OCI-LY3 (cell line): ENCODE measurements at regions not wholly inside any gene's neighbourhood (a gene's known extent, or its start where the extent isn't known, plus 50 kb on each side); places are given as distances from the start of the nearest gene placed in this dataset.

Experiments
- EZH2phosphoT487 ChIP-seq: fragments of 200-600 bp; shearing (Covaris generic); IDR thresholded peaks from 2 replicates; pipeline ENCODE4 v1.6.1; 2018; ENCODE audit warnings: antibody characterized with exemption, mixed run types, low read depth
- TF ChIP-seq, protein P1 (sequence below): fragments of 200-600, 300-600 bp; sonication (generic); IDR thresholded peaks from 2 replicates; pipeline ENCODE4 v1.5.1; 2014; ENCODE audit warnings: antibody characterized with exemption, low read length, low read depth

DNA sequence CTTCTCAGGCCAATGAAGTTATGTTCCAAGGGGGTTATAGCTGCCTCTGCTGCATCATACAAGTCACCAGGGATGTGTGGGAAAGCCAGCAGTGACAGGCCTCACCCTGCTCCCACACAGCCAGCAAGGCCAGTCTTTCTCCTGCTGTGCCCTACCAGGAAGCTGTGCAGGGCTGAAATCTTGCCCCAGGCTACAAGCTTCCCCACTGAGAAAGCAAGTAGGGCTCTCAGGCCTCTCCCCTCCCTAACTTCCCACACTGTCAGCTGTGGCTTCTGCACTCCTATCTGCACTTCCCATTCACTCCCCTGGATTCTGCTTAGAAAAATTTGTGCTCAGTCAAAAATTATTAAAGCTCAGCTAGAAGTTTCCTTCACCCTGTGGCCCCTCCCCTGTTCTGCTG, 611.2 kb upstream of the ZNF608 start:
- TF ChIP-seq, protein P1, sequence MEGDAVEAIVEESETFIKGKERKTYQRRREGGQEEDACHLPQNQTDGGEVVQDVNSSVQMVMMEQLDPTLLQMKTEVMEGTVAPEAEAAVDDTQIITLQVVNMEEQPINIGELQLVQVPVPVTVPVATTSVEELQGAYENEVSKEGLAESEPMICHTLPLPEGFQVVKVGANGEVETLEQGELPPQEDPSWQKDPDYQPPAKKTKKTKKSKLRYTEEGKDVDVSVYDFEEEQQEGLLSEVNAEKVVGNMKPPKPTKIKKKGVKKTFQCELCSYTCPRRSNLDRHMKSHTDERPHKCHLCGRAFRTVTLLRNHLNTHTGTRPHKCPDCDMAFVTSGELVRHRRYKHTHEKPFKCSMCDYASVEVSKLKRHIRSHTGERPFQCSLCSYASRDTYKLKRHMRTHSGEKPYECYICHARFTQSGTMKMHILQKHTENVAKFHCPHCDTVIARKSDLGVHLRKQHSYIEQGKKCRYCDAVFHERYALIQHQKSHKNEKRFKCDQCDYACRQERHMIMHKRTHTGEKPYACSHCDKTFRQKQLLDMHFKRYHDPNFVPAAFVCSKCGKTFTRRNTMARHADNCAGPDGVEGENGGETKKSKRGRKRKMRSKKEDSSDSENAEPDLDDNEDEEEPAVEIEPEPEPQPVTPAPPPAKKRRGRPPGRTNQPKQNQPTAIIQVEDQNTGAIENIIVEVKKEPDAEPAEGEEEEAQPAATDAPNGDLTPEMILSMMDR: no peak
- TF ChIP-seq EZH2phosphoT487: no peak
